NB4 (cell line): ENCODE measurements at regions not wholly inside any gene's neighbourhood (a gene's known extent, or its start where the extent isn't known, plus 50 kb on each side); places are given as distances from the start of the nearest gene placed in this dataset.

ENCODE experiments used
- DNase-seq: peaks from one replicate; pipeline ENCODE4 v3.0.0; 2010; ENCODE audit warnings: low read depth
- H3K4me3 ChIP-seq: one replicate; pipeline ENCODE4 v1.5.1; 2011; ENCODE audit warnings: mild to moderate bottlenecking, low read depth, low read length, moderate library complexity
- MYC ChIP-seq: IDR thresholded peaks from 2 replicates; pipeline ENCODE4 v1.6.1; 2011; ENCODE audit warnings: low read depth, low read length
- POLR2A ChIP-seq: IDR thresholded peaks from 2 replicates; pipeline ENCODE4 v1.6.1; 2011; ENCODE audit warnings: mild to moderate bottlenecking; ENCODE audit not compliant: insufficient read length; ENCODE audit errors: extremely low read depth
- TF ChIP-seq, protein P1 (sequence below): IDR thresholded peaks from one replicate; pipeline ENCODE4 v1.5.1; 2012; ENCODE audit warnings: low read depth, low read length
- TF ChIP-seq, protein P2 (sequence below): IDR thresholded peaks from 2 replicates; pipeline ENCODE4 v1.6.1; 2011; ENCODE audit warnings: low read depth, low read length

DNA sequence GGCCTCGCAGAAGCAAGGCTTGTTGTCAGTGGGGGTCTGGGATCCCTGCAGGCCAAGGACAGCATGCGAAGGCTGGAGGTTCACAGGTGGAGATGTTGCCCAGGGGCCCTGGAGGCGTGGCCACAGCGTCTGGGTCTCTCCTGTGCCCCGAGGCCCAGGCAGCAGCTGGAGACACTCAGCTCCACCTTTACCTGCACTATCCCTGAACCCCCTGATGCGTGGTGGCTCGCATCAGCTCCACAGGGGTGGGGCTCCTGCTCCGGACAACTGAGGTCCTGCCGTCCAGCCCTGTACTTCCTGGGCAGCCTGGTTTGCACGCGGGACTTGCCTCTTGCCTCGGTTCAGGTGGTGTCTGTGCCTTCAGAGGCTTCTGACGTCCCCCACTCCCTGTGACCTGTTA is 54.6 kb upstream of the ZNF32 start:
- TF ChIP-seq POLR2A (no peak), MYC (no peak)
- TF ChIP-seq, protein P1, sequence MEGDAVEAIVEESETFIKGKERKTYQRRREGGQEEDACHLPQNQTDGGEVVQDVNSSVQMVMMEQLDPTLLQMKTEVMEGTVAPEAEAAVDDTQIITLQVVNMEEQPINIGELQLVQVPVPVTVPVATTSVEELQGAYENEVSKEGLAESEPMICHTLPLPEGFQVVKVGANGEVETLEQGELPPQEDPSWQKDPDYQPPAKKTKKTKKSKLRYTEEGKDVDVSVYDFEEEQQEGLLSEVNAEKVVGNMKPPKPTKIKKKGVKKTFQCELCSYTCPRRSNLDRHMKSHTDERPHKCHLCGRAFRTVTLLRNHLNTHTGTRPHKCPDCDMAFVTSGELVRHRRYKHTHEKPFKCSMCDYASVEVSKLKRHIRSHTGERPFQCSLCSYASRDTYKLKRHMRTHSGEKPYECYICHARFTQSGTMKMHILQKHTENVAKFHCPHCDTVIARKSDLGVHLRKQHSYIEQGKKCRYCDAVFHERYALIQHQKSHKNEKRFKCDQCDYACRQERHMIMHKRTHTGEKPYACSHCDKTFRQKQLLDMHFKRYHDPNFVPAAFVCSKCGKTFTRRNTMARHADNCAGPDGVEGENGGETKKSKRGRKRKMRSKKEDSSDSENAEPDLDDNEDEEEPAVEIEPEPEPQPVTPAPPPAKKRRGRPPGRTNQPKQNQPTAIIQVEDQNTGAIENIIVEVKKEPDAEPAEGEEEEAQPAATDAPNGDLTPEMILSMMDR = no peak
- TF ChIP-seq, protein P2, sequence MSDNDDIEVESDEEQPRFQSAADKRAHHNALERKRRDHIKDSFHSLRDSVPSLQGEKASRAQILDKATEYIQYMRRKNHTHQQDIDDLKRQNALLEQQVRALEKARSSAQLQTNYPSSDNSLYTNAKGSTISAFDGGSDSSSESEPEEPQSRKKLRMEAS = no peak
- DNase-seq = no peak

DNA sequence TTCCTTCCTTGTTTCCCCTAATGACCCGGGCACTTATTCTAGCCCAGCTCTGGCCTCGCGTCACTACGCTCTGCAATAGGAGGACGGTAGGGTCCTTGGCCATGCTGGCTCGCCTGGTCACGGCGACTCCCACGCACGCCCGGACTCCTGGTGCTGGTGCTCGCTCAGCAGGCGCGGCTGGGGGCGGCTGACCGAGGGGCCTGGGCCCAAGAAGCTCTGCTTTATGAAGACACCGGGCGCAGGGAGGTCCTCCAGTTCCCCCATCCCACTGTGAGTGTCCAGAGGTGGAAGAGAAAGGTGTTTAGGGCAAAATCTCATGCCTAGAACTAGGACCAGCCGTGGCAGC is 54.2 kb upstream of the ZNF32 start:
- no peak overlapping the region for H3K4me3 ChIP-seq
- TF ChIP-seq, protein P2 = no peak
- TF ChIP-seq, protein P1 = no peak
- TF ChIP-seq MYC = no peak
- TF ChIP-seq POLR2A = no peak
- DNase-seq = no peak

More for the DNA sequence above, 54.6 kb upstream of the ZNF32 start:
- no peak overlapping the region for H3K4me3 ChIP-seq

GRCh38 chr10:43702213-43702935 is 53.7 kb upstream of the ZNF32 start:
- H3K4me3 ChIP-seq = no peak overlapping the region
- no peak for DNase-seq
- TF ChIP-seq MYC (no peak), POLR2A (no peak)
- TF ChIP-seq, protein P1 = no peak
- TF ChIP-seq, protein P2 = no peak

GRCh38 chr10:43701295-43701694 is 52.6 kb upstream of the ZNF32 start:
- H3K4me3 ChIP-seq = no peak overlapping the region
- no peak for DNase-seq
- TF ChIP-seq, protein P2 = no peak
- TF ChIP-seq MYC (no peak), POLR2A (no peak)
- TF ChIP-seq, protein P1 = no peak

DNA sequence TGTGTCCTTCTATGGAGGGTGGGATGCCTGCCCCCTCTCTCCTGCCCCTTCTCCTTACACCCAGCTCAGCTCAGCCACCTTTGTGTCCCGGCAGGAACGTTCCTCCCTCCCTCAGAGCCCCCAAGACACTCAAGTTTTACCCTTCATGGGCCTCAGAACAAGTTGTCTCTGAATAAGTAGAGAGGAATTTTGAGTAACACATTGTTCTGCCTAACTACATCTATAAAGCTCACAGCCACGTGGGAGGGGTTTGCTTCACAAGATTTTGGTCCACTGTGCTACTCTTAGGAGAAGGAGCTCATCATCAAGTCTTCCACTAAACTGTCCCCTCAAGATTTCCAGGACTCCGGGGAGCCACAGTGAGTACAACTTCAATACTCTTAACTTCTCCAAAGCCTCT is 51.6 kb upstream of the ZNF32 start:
- no peak overlapping the region for H3K4me3 ChIP-seq
- TF ChIP-seq, protein P2 = no peak
- TF ChIP-seq POLR2A = no peak
- DNase-seq = no peak

DNA sequence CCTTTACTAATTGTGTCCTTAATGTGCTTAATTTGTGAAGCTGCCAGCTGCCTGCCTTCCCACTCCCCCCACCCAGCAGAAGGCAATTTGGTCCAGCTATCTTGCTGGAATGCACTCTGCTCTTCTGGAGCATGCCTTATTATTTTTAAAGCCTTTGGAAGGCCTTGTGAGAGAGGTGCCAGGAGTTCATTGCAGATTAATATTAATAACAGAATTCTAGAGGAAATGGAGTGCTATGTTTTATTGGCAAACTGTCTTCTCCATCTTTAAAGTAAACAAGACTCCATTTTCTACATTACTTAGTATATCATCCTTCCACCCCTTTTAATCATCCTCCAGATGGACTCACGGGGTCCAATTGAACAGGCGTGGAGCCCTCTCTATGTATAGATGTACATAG is 50.8 kb upstream of the ZNF32 start:
- H3K4me3 ChIP-seq = no peak overlapping the region
- no peak for DNase-seq
- no peak for TF ChIP-seq MYC
- no peak for TF ChIP-seq POLR2A
- TF ChIP-seq, protein P2 = no peak
- TF ChIP-seq, protein P1 = no peak
